ENCODE measurements at regions not wholly inside any gene's neighbourhood (a gene's known extent, or its start where the extent isn't known, plus 50 kb on each side); places are given as distances from the start of the nearest gene placed in this dataset.

DNA sequence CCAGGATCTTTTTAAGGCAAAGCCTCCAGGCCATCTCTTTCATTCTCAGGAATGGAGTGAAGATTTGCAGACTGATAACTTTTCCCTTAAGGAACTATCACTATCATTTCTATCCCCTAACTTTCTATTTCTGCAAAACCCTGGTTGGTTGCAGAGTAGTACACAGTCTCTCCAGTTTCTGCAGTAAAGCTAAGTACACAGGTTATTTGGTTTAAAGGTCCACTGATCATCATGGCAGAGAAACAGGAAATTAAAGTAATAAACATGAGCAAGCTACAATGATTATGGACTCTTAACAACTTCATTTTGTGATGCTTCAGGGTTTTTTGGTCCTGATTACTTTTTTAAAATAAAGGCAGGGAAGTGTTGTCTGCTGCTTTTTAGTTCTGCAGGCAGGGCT, 890.0 kb upstream of the DDX18 start:
- TF ChIP-seq SUZ12 (IDR thresholded peaks at IDR 0.05) (no peak), SP1 (IDR thresholded peaks at IDR 0.05) (no peak), HDGF (IDR thresholded peaks at IDR 0.05; ENCODE audit: borderline replicate concordance) (no peak), BHLHE40 (IDR thresholded peaks at IDR 0.05; ENCODE audit: borderline replicate concordance) (no peak), CTBP1 (IDR thresholded peaks at IDR 0.05; ENCODE audit: borderline replicate concordance) (no peak), ELF4 (IDR thresholded peaks at IDR 0.05) (no peak), ARNT (IDR thresholded peaks at IDR 0.05) (no peak), TARDBP (IDR thresholded peaks at IDR 0.05) (no peak)

Measured in HEK293T (cell line).